ENCODE measurements at regions not wholly inside any gene's neighbourhood (a gene's known extent, or its start where the extent isn't known, plus 50 kb on each side); places are given as distances from the start of the nearest gene placed in this dataset.

DNA sequence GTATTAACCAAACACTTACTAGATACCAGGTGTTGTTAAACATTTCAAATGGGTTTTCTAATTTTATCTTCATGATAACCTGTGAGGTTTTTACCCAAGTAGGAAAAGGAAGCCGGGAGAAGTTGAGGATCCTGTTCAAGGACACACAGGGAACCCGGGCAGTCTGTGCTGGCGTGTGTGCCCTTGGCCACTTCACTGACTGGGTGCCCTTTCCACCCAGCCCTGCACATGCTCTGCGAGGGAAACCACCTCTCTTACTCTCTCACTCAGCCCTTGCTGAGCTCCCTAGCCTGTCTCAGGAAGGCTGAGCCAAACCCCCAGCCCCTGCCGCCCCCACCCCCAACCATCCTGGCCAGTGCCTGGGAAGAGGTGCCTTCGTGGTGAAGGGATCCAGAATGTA is 51.8 kb downstream of the TEX44 start:
- DNase-seq, result no peak

DNA sequence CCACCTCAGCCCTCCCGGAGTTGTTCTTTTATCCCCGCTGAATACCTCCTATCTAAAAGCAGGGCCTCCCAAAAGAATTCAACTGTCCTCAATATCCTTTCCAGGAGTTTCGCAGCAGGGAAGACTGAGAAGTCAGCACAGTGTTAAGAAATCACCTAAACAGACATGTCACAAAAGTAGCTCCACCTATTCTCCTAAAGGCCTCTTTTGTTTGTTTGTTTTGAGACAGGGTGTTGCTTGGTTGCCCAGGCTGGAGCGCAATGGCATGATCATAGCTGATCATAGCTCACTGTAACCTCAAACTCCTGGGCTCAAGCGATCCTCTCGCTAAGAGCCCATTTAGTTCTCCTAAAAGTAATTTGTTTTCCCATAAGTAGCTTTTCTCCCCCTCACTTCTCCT is 53.8 kb downstream of the TEX44 start:
- no peak for DNase-seq

DNA sequence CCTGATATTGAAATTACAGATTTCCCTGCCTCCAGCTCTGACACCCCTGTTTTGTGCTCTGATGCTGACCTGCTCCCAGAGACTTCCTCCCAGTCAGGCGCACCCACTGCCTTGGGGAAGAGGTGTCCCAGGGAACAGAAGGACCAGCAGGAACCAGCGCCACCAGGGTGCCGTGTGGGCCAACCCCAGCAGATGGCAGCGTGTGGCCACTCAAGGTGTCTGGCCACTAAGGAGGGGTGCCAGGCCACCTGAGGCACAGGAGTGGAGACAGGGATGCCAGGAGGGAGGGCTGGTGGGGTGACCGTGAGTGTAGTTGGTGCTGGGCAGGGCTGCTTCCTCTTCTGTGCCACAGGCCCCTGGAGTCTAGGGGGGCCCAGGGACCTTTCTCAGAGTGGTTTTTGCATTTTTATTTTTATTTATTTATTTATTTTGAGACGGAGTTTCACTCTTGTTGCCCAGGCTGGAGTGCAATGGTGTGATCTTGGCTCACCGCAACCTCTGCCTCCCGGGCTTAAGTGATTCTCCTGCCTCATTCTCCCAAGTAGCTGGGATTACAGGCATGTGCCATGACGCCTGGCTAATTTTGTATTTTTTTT is 56.0 kb downstream of the TEX44 start:
- DNase-seq, result peak; percentile 64 to 85 (median 76)

DNA sequence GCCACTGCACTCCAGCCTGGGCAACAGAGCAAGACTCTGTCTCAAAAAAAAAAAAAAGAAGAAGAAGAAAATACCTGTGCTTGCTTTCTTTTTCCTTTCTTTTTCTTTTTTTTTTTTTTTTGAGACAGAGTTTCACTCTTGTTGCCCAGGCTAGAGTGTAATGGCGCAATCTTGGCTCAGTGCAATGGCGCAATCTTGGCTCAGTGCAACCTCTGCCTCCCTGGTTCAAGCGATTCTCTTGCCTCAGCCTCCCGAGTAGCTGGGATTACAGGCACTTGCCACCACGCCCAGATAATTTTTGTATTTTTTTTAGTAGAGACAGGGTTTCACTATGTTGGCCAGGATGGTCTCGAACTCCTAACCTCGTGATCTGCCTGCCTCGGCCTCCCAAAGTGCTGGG is 56.8 kb upstream of the PTMA start:
- DNase-seq, result peak in 3 of 4 experiments; percentile 56 to 70 (median 61)

DNA sequence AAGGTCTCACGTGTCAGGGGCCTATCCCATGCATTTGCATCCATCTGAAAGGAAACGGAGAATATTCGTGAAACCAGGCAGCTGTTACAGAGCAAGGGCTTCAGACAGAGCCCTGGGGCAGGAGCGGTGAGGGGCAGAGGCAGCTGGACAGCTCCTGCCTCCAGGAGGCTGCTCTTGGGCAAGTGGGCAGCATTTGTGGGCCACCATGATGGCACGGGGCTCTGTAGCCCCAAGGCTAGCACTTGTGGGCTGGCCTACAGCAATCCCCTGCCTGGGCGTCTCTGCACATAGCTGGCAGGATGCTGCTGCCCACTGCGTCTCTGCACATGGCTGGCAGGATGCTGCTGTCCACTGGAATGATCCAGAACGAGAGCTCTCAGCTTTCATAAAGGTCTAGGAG is 52.8 kb upstream of the PTMA start:
- no peak for DNase-seq

DNA sequence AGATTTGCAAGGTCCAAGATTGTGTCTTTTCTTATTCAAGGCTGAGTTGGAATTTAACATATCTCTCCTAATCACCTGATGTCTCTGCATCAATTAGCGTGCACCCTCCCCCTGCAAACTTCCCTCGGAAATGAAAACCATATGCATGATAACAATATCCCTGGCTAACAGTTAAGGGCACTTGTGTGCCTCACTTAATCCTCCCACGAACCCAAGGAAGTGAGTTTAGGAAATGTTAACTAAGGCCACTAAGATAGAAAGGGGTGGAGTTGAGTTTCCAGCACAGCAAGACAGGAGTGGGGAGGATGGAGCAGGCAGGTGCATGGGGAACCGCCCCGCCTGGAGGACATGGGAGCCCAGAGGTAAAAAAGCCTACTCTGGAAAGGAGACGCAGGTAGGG is 52.4 kb upstream of the PTMA start:
- DNase-seq, result no peak

Measured in suppressor macrophage (primary cell).